HAP-1 (cell line): ENCODE measurements at regions not wholly inside any gene's neighbourhood (a gene's known extent, or its start where the extent isn't known, plus 50 kb on each side); places are given as distances from the start of the nearest gene placed in this dataset.

ENCODE experiments used
- DNase-seq, 2 experiments: peaks; one replicate each; pipeline ENCODE4 v3.0.0-alpha.2; 2016 to 2020; ENCODE audit warnings: low spot score in 2 of 2
- H3K27me3 ChIP-seq: fragments of 250-450 bp; sonication (Bioruptor Pico); 2 replicates; pipeline ENCODE4 v1.5.1; 2020; ENCODE audit warnings: low read depth, mild to moderate bottlenecking, moderate library complexity
- H3K36me3 ChIP-seq: fragments of 250-450 bp; sonication (Bioruptor Pico); replicated peaks from 2 replicates; pipeline ENCODE4 v1.5.1; 2020; ENCODE audit warnings: mild to moderate bottlenecking
- H3K4me1 ChIP-seq: fragments of 250-450 bp; sonication (Bioruptor Pico); 2 replicates; pipeline ENCODE4 v1.5.1; 2020; ENCODE audit warnings: mild to moderate bottlenecking
- H3K4me3 ChIP-seq: fragments of 250-450 bp; sonication (Bioruptor Pico); 2 replicates; pipeline ENCODE4 v1.5.1; 2020; ENCODE audit warnings: mild to moderate bottlenecking, moderate library complexity
- H3K9me3 ChIP-seq: fragments of 250-450 bp; sonication (Bioruptor Pico); 2 replicates; pipeline ENCODE4 v1.5.1; 2020; ENCODE audit warnings: mild to moderate bottlenecking, moderate library complexity
- in situ Hi-C: fragments of 300-500 bp; cut with MboI; formaldehyde crosslinking; loops from 3 replicates; pipeline ENCODE4 v1.14.3; 2020; ENCODE audit warnings: low sequenced_read_pairs, inconsistent platforms, mixed read lengths

DNA sequence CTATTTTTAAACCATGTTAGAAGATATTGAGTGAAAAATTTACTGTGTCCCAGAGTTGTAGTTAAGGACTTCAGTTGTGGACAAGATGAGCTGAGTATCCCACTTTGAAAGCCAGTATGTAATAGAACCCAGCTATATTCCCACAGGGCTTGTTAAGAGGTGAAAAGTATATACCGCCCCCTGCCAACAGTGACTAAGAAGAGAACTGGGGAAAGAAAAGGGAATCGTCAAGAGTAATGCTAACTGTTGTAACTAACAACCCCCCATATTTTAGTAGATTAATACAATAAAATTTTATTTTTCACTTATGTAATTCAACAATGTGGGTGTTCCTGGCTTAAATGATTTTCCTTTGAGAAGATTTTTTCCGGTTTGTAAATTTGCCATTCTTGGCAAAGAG, 250.4 kb upstream of the GIMD1 start:
- in situ Hi-C loops, result no loop called here
- Histone ChIP-seq H3K36me3 (no peaks in the 10 kb centered on the region), H3K4me3 (no peak overlapping the region), H3K27me3 (no peaks in the 10 kb centered on the region), H3K4me1 (no peaks in the 10 kb centered on the region), H3K9me3 (no peaks in the 10 kb centered on the region)
- DNase-seq, result no peak

- DNase-seq, result no peak
These were observed 247.4 kb upstream of the GIMD1 start for GRCh38 chr4:106615961-106616360.

DNA sequence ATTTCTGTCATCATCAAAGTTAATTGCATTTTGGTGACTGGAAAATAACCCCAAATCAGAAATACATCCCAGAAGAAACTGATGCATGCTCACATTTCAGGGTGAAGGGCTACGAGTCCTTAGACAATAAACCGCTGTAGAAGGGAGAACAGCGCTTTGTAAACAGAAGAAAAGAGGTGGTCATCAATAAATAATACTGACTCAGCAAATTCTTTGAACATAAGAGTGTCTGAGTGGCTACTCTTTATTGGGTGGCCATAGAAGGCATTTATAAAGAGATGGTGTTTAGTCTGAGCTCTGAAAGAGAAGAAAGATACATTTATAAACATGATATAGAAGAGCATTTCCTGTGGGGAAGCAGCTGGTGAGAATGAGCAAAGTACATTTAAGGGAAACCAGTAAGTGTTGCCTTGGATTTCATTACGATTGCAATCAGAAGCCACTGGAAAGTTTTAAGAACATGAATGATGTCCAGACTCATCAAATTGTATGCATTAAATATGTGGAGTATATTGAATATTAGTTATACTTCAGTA, 246.9 kb upstream of the GIMD1 start:
- Histone ChIP-seq H3K4me1 (no peaks in the 10 kb centered on the region), H3K27me3 (no peaks in the 10 kb centered on the region), H3K36me3 (no peaks in the 10 kb centered on the region), H3K4me3 (no peak overlapping the region), H3K9me3 (no peaks in the 10 kb centered on the region)
- no peak for DNase-seq
- in situ Hi-C loops, result no loop called here

More at GRCh38 chr4:106615961-106616360, 247.4 kb upstream of the GIMD1 start:
- Histone ChIP-seq H3K4me3 (no peak overlapping the region), H3K27me3 (no peaks in the 10 kb centered on the region), H3K9me3 (no peaks in the 10 kb centered on the region), H3K4me1 (no peaks in the 10 kb centered on the region), H3K36me3 (no peaks in the 10 kb centered on the region)
- in situ Hi-C loops, result no loop called here

DNA sequence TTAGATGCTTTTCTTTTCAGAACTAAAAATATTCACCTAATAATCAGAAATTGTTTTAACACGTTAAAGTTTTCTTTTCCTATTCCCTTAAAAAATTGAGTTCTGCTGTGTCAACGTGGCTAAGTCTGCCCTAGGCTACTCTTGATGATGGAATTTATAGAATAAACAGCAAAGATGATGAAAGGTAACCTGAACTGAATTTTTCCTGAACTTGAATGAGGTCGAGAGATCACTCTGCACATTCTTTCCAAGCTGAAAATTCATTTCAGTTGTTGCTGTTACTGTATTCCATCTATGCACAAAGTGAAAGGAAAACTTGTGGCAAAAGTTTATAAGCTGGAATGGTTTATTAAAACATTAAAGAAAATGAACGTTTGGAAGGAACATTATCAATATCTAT, 245.9 kb upstream of the GIMD1 start:
- Histone ChIP-seq H3K36me3 (no peaks in the 10 kb centered on the region), H3K9me3 (no peaks in the 10 kb centered on the region), H3K4me3 (no peak overlapping the region), H3K27me3 (no peaks in the 10 kb centered on the region), H3K4me1 (no peaks in the 10 kb centered on the region)
- no peak for DNase-seq
- in situ Hi-C loops, result no loop called here

GRCh38 chr4:106609917-106610316, 241.3 kb upstream of the GIMD1 start:
- H3K4me3 ChIP-seq, result no peak overlapping the region
- no peaks in the 10 kb centered on the region for H3K36me3 ChIP-seq
- no peaks in the 10 kb centered on the region for H3K27me3 ChIP-seq
- DNase-seq, result no peak
- H3K4me1 ChIP-seq, result no peaks in the 10 kb centered on the region
- in situ Hi-C loops, result no loop called here
- H3K9me3 ChIP-seq, result no peaks in the 10 kb centered on the region

DNA sequence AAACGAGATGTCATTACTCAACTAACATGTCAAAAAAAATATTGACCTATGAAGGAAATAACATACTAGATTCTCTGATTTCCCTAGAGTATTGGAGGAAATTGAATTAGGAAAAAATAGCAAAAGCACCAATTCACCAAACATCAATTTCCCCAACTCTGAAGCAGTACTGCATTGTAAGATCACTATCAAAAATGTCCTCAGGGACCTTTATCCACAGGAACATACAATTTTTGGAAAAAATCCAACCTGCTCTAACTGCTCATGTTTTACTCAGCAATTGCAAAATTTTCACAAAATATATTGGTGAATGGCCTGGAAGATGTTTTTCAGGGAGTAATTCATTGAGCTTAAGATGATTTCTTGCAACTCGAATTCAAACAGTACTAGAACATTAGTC, 239.0 kb upstream of the GIMD1 start:
- in situ Hi-C loops, result no loop called here
- no peak for DNase-seq
- Histone ChIP-seq H3K4me3 (no peak overlapping the region), H3K4me1 (no peaks in the 10 kb centered on the region), H3K27me3 (no peaks in the 10 kb centered on the region), H3K9me3 (no peaks in the 10 kb centered on the region), H3K36me3 (no peaks in the 10 kb centered on the region)

GRCh38 chr4:106604319-106605051, 235.9 kb upstream of the GIMD1 start:
- Histone ChIP-seq H3K4me3 (no peak overlapping the region), H3K27me3 (no peaks in the 10 kb centered on the region), H3K36me3 (no peaks in the 10 kb centered on the region), H3K9me3 (no peaks in the 10 kb centered on the region), H3K4me1 (no peaks in the 10 kb centered on the region)
- no peak for DNase-seq
- in situ Hi-C loops, result no loop called here

DNA sequence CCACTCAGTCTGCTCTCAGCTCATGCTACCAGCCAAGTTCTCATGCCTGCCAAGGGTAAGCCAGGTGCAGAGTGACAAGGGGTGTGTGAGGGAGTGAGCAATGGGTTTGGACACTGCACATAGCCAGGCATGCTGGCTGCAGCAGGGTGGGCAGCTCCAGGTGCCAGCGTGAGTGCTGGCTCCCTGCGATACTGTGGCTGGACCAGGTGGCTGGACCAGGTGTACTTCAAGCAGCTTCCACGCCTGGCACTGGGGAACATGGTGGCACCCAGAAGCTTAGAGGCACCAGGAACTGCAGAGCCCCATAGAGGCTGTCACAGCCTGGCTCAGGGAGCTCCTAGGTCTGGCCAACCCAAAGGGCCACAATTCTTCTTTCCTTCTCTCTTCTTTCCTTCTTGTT, 234.9 kb upstream of the GIMD1 start:
- no peaks in the 10 kb centered on the region for H3K4me1 ChIP-seq
- in situ Hi-C loops, result no loop called here
- no peak overlapping the region for H3K4me3 ChIP-seq
- DNase-seq, result no peak
- H3K36me3 ChIP-seq, result no peaks in the 10 kb centered on the region
- no peaks in the 10 kb centered on the region for H3K27me3 ChIP-seq
- no peaks in the 10 kb centered on the region for H3K9me3 ChIP-seq

DNA sequence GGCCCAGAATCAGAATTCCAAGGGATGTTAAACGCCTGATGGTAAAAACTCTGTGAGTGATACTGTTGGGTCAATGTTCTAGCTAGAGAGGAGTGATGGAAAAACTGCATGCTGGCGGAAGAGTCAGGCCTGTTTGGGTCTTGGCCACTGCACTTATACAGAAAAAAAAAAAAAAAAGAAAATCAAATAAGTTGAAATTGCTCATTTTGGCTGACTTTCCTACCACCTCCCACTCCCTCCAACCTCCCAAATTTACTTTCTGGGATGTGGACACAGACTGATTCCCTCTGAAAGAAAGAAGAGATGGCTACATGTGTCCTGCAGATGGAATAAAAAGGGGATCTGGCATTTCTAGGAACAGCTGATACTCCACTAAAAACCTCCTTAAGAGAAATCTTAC, 234.1 kb upstream of the GIMD1 start:
- H3K9me3 ChIP-seq, result no peaks in the 10 kb centered on the region
- H3K36me3 ChIP-seq, result no peaks in the 10 kb centered on the region
- no peak for DNase-seq
- H3K27me3 ChIP-seq, result no peaks in the 10 kb centered on the region
- no peak overlapping the region for H3K4me3 ChIP-seq
- in situ Hi-C loops, result no loop called here
- no peaks in the 10 kb centered on the region for H3K4me1 ChIP-seq

DNA sequence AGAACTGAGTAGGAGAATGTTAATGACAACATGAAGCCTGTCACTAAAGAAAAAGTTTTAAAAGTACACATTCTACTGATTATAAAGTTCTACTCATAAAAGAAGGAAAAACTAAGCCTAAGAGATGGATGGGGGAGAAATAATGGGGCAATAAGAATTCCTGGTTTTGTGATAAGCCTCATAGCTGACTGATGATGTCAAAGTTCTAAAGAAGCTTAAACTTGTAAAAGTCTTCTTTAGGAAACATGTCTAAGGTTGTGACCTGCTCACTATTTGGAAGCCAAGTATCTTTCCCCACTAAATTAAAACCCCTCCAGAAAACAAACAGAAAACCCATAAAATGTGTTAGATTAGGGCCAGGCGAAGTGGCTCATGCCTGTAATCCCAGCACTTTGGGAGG, 232.9 kb upstream of the GIMD1 start:
- H3K9me3 ChIP-seq, result no peaks in the 10 kb centered on the region
- in situ Hi-C loops, result no loop called here
- no peaks in the 10 kb centered on the region for H3K4me1 ChIP-seq
- no peak for DNase-seq
- no peak overlapping the region for H3K4me3 ChIP-seq
- no peaks in the 10 kb centered on the region for H3K36me3 ChIP-seq
- no peaks in the 10 kb centered on the region for H3K27me3 ChIP-seq

DNA sequence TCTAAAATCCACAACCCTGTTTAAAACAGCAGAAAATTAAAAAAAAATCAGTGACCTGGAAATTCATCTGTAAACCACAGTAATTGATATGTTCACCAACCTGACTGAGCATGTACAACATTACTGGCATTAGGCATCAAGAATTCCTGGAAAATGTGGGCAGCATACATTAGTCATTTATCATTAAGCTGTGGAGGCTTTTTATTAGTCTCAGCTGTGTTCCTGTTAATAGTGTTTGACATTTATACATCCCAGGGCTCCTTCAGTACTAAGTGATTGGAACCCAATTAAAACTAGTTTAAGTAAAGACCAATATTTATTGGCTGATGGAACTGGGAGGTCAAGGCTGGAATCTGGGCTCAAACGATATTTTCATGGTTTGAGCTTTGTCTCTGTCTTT, 227.3 kb upstream of the GIMD1 start:
- Histone ChIP-seq H3K27me3 (no peaks in the 10 kb centered on the region), H3K4me1 (no peaks in the 10 kb centered on the region), H3K4me3 (no peak overlapping the region), H3K9me3 (no peaks in the 10 kb centered on the region), H3K36me3 (no peaks in the 10 kb centered on the region)
- no peak for DNase-seq
- in situ Hi-C loops, result no loop called here

GRCh38 chr4:106594291-106594952, 225.8 kb upstream of the GIMD1 start:
- DNase-seq, result no peak
- Histone ChIP-seq H3K36me3 (no peaks in the 10 kb centered on the region), H3K4me1 (no peaks in the 10 kb centered on the region), H3K9me3 (no peaks in the 10 kb centered on the region), H3K4me3 (no peak overlapping the region), H3K27me3 (no peaks in the 10 kb centered on the region)
- in situ Hi-C loops, result no loop called here

GRCh38 chr4:106588891-106589290, 220.3 kb upstream of the GIMD1 start:
- Histone ChIP-seq H3K27me3 (no peaks in the 10 kb centered on the region), H3K9me3 (no peaks in the 10 kb centered on the region), H3K36me3 (no peaks in the 10 kb centered on the region), H3K4me3 (no peak overlapping the region), H3K4me1 (no peaks in the 10 kb centered on the region)
- in situ Hi-C loops, result no loop called here
- no peak for DNase-seq

- no peaks in the 10 kb centered on the region for H3K9me3 ChIP-seq
- H3K4me3 ChIP-seq, result no peak overlapping the region
- H3K27me3 ChIP-seq, result no peaks in the 10 kb centered on the region
- peak in 1 of 2 experiments; percentile 33 for DNase-seq
- H3K36me3 ChIP-seq, result no peaks in the 10 kb centered on the region
- H3K4me1 ChIP-seq, result no peaks in the 10 kb centered on the region
- in situ Hi-C loops, result no loop called here
These were observed 219.0 kb upstream of the GIMD1 start for GRCh38 chr4:106587558-106587957.
